ENCODE measurements at regions not wholly inside any gene's neighbourhood (a gene's known extent, or its start where the extent isn't known, plus 50 kb on each side); places are given as distances from the start of the nearest gene placed in this dataset.

DNA sequence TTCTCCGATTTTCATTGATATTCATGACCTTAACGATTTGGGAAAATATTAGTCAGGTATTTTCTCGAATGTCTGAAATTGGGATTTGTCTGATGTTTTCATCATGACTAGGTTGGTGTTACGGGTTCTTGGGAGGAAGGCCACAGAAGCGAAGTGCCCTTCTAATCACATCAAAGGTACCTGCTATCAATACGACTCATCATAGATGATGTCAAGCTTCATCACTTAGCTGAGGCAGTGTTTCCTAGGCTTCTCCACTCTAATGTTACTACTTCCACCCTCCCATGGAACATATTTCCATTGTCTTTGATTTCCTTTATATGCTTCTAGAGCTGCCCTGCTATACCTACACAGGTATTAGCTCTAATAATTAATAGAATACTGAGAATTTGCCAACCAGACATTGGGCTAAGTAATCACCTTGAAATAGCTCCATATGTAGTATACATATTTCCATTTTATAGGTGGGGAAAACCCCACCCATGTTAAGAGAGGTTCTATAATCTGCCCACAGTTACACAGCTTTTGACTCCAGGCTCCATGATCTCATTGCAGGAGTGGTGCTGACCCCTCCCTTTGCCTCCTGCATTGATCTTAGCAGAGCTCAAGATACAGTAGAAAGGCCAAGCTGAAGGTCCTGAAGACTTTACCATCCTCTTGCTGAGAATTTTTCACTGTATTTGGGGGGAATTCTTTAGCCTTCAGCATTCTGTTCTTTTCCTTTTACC, 238.6 kb upstream of the ADAMTSL1 start:
- H4K20me1 ChIP-seq (ENCODE audit: control insufficient read depth, insufficient read depth), result no peaks in the 10 kb centered on the region
- H3K4me2 ChIP-seq (ENCODE audit: control insufficient read depth, insufficient read depth), result no peak overlapping the region
- intact Hi-C loops (cut with micrococcal nuclease; ENCODE audit: unreplicated experiment), result no loop called here
- FAIRE-seq (no peak), DNase-seq (ENCODE audit: low read depth, low spot score) (no peak), ATAC-seq (no peak)
- no TSS peak for BruUV-seq (replicated peaks)
- no peak overlapping the region for H3K4me3 ChIP-seq
- H3K27me3 ChIP-seq (replicated peaks in 1 of 2; ENCODE audit: control insufficient read depth in 2 of 2, insufficient read depth in 2 of 2, low read length in 1 of 2), result no peaks in the 10 kb centered on the region
- no peaks in the 10 kb centered on the region for H3K9me3 ChIP-seq (replicated peaks; ENCODE audit: control insufficient read depth, insufficient read depth, low read length)
- no peaks in the 10 kb centered on the region for H3K4me1 ChIP-seq (ENCODE audit: control insufficient read depth, insufficient read depth, low read length)
- ChIA-PET SMC1A (ENCODE audit: uncharacterized antibody, unreplicated experiment) (interaction anchor here (0.9 to 1.4 kb wide), 2 partner anchors 10 to 13 kb away, joined by 3 to 6 read pairs; no protein-coding TSS in a partner anchor), CTCF (interaction anchor here (1.3 kb wide), 1 partner anchor 19 kb away, joined by 5 read pairs; no protein-coding TSS in a partner anchor), RAD21 (ENCODE audit: unreplicated experiment) (no interaction called here), POLR2A (no interaction called here)
- H3K36me3 ChIP-seq (ENCODE audit: control insufficient read depth in 2 of 2, insufficient read depth in 2 of 2, low read length in 1 of 2), result no peaks in the 10 kb centered on the region
- H3K79me2 ChIP-seq (ENCODE audit: control insufficient read depth, insufficient read depth, low read length), result no peaks in the 10 kb centered on the region
- no peak overlapping the region for H3K27ac ChIP-seq (ENCODE audit: control insufficient read depth, insufficient read depth)
- in situ Hi-C loops (cut with MboI), result no loop called here
- no peak overlapping the region for H2AFZ ChIP-seq (ENCODE audit: control insufficient read depth, low read depth, low read length)
- WGBS (ENCODE audit: insufficient coverage, insufficient replicate concordance, low lambda C conversion rate, missing lambda C conversion rate), result 6% methylated on average over 6 of the region's 6 CpGs
- no peak overlapping the region for H3K9ac ChIP-seq (ENCODE audit: control insufficient read depth, insufficient read depth, low read length)
- TF ChIP-seq LARP7 (IDR thresholded peaks at IDR 0.05), result no peak
- no peak for TF ChIP-seq ZNF384 (IDR thresholded peaks at IDR 0.05; ENCODE audit: borderline replicate concordance, low read depth, low read length)
- TF ChIP-seq, protein P1, sequence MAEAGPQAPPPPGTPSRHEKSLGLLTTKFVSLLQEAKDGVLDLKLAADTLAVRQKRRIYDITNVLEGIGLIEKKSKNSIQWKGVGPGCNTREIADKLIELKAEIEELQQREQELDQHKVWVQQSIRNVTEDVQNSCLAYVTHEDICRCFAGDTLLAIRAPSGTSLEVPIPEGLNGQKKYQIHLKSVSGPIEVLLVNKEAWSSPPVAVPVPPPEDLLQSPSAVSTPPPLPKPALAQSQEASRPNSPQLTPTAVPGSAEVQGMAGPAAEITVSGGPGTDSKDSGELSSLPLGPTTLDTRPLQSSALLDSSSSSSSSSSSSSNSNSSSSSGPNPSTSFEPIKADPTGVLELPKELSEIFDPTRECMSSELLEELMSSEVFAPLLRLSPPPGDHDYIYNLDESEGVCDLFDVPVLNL (IDR thresholded peaks at IDR 0.05; ENCODE audit: low read depth, low read length), result no peak
- no peak for TF ChIP-seq NR2F1 (conservative IDR thresholded peaks at IDR 0.05)
- TF ChIP-seq, protein P2, sequence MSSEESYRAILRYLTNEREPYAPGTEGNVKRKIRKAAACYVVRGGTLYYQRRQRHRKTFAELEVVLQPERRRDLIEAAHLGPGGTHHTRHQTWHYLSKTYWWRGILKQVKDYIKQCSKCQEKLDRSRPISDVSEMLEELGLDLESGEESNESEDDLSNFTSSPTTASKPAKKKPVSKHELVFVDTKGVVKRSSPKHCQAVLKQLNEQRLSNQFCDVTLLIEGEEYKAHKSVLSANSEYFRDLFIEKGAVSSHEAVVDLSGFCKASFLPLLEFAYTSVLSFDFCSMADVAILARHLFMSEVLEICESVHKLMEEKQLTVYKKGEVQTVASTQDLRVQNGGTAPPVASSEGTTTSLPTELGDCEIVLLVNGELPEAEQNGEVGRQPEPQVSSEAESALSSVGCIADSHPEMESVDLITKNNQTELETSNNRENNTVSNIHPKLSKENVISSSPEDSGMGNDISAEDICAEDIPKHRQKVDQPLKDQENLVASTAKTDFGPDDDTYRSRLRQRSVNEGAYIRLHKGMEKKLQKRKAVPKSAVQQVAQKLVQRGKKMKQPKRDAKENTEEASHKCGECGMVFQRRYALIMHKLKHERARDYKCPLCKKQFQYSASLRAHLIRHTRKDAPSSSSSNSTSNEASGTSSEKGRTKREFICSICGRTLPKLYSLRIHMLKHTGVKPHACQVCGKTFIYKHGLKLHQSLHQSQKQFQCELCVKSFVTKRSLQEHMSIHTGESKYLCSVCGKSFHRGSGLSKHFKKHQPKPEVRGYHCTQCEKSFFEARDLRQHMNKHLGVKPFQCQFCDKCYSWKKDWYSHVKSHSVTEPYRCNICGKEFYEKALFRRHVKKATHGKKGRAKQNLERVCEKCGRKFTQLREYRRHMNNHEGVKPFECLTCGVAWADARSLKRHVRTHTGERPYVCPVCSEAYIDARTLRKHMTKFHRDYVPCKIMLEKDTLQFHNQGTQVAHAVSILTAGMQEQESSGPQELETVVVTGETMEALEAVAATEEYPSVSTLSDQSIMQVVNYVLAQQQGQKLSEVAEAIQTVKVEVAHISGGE (CRISPR knock-in tag; IDR thresholded peaks at IDR 0.05), result no peak
- TF ChIP-seq, protein P3, sequence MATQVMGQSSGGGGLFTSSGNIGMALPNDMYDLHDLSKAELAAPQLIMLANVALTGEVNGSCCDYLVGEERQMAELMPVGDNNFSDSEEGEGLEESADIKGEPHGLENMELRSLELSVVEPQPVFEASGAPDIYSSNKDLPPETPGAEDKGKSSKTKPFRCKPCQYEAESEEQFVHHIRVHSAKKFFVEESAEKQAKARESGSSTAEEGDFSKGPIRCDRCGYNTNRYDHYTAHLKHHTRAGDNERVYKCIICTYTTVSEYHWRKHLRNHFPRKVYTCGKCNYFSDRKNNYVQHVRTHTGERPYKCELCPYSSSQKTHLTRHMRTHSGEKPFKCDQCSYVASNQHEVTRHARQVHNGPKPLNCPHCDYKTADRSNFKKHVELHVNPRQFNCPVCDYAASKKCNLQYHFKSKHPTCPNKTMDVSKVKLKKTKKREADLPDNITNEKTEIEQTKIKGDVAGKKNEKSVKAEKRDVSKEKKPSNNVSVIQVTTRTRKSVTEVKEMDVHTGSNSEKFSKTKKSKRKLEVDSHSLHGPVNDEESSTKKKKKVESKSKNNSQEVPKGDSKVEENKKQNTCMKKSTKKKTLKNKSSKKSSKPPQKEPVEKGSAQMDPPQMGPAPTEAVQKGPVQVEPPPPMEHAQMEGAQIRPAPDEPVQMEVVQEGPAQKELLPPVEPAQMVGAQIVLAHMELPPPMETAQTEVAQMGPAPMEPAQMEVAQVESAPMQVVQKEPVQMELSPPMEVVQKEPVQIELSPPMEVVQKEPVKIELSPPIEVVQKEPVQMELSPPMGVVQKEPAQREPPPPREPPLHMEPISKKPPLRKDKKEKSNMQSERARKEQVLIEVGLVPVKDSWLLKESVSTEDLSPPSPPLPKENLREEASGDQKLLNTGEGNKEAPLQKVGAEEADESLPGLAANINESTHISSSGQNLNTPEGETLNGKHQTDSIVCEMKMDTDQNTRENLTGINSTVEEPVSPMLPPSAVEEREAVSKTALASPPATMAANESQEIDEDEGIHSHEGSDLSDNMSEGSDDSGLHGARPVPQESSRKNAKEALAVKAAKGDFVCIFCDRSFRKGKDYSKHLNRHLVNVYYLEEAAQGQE (IDR thresholded peaks at IDR 0.05; ENCODE audit: low read depth, low read length), result no peak
- no peak for TF ChIP-seq ZNF207 (IDR thresholded peaks at IDR 0.05; ENCODE audit: borderline replicate concordance)
- TF ChIP-seq EZH2 (IDR thresholded peaks at IDR 0.05; ENCODE audit: borderline replicate concordance, control insufficient read depth, low read depth, low read length), result no peak
- no peak for TF ChIP-seq NR2C1 (IDR thresholded peaks at IDR 0.05)
- no peak for TF ChIP-seq CEBPB (IDR thresholded peaks at IDR 0.05; ENCODE audit: borderline replicate concordance in 1 of 2, low read depth in 2 of 2, low read length in 2 of 2)
- TF ChIP-seq, protein P4, sequence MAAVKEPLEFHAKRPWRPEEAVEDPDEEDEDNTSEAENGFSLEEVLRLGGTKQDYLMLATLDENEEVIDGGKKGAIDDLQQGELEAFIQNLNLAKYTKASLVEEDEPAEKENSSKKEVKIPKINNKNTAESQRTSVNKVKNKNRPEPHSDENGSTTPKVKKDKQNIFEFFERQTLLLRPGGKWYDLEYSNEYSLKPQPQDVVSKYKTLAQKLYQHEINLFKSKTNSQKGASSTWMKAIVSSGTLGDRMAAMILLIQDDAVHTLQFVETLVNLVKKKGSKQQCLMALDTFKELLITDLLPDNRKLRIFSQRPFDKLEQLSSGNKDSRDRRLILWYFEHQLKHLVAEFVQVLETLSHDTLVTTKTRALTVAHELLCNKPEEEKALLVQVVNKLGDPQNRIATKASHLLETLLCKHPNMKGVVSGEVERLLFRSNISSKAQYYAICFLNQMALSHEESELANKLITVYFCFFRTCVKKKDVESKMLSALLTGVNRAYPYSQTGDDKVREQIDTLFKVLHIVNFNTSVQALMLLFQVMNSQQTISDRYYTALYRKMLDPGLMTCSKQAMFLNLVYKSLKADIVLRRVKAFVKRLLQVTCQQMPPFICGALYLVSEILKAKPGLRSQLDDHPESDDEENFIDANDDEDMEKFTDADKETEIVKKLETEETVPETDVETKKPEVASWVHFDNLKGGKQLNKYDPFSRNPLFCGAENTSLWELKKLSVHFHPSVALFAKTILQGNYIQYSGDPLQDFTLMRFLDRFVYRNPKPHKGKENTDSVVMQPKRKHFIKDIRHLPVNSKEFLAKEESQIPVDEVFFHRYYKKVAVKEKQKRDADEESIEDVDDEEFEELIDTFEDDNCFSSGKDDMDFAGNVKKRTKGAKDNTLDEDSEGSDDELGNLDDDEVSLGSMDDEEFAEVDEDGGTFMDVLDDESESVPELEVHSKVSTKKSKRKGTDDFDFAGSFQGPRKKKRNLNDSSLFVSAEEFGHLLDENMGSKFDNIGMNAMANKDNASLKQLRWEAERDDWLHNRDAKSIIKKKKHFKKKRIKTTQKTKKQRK (IDR thresholded peaks at IDR 0.05; ENCODE audit: low read depth, low read length), result no peak
